ENCODE measurements at regions not wholly inside any gene's neighbourhood (a gene's known extent, or its start where the extent isn't known, plus 50 kb on each side); places are given as distances from the start of the nearest gene placed in this dataset.

- TF ChIP-seq SIRT6 (IDR thresholded peaks at IDR 0.05; ENCODE audit: low read length): no peak
- TF ChIP-seq RAD21 (IDR thresholded peaks at IDR 0.05 in 1 of 2, conservative IDR thresholded peaks at IDR 0.05 in 1 of 2; ENCODE audit: low read depth in 2 of 2, low read length in 2 of 2): no peak
- TF ChIP-seq POLR2A (IDR thresholded peaks at IDR 0.05; ENCODE audit: control extremely low read depth in 1 of 2, low read depth in 2 of 2, low read length in 2 of 2): no peak
- TF ChIP-seq JUN (IDR thresholded peaks at IDR 0.05; ENCODE audit: low read depth, low read length): no peak
- no peak for TF ChIP-seq BRCA1 (IDR thresholded peaks at IDR 0.05; ENCODE audit: low read depth, low read length)
- no peak for TF ChIP-seq SIN3A (conservative IDR thresholded peaks at IDR 0.05 in 1 of 2, IDR thresholded peaks at IDR 0.05 in 1 of 2; ENCODE audit: low read depth in 1 of 2, low read length in 2 of 2)
Measured at GRCh38 chr5:155070781-155071180, 57.2 kb downstream of the KIF4B start.

Data from H1 (cell line).